PFSK-1 (cell line): ENCODE measurements at regions not wholly inside any gene's neighbourhood (a gene's known extent, or its start where the extent isn't known, plus 50 kb on each side); places are given as distances from the start of the nearest gene placed in this dataset.

ENCODE experiments used
- FOXP2 ChIP-seq: optimal IDR thresholded peaks from 2 replicates; pipeline ENCODE3; 2011; ENCODE audit warnings: borderline replicate concordance, control low read depth, inconsistent platforms; ENCODE audit not compliant: insufficient read depth; ENCODE audit errors: extremely low read length, extremely low read depth
- POLR2AphosphoS5 ChIP-seq: IDR thresholded peaks from 2 replicates; pipeline ENCODE4 v1.6.1; 2012; ENCODE audit warnings: low read depth, mild to moderate bottlenecking, control low read depth, low read length, moderate library complexity
- REST ChIP-seq, 2 experiments: IDR thresholded peaks; 2 replicates each; pipeline versions ENCODE4 v1.6.1 to v1.8.0; 2011 to 2012; ENCODE audit warnings: low read depth in 2 of 2, low read length in 2 of 2, control low read depth in 1 of 2, inconsistent platforms in 1 of 2, mild to moderate bottlenecking in 1 of 2, moderate library complexity in 1 of 2; ENCODE audit not compliant: insufficient read depth in 1 of 2
- SIN3A ChIP-seq: IDR thresholded peaks from 2 replicates; pipeline ENCODE4 v1.6.1; 2012; ENCODE audit warnings: mild to moderate bottlenecking, low read length, moderate library complexity, borderline replicate concordance; ENCODE audit not compliant: insufficient read depth
- TAF1 ChIP-seq: IDR thresholded peaks from 2 replicates; pipeline ENCODE4 v1.6.1; 2012; ENCODE audit warnings: low read length, control low read depth, borderline replicate concordance; ENCODE audit not compliant: insufficient read depth

GRCh38 chr1:181345146-181345545 is 138.2 kb upstream of the CACNA1E start:
- TF ChIP-seq POLR2AphosphoS5 (no peak), SIN3A (no peak), REST (IDR thresholded peaks at IDR 0.05; ENCODE audit: insufficient read depth in 1 of 2, low read depth in 2 of 2, low read length in 2 of 2) (no peak), FOXP2 (no peak), TAF1 (no peak)

- TF ChIP-seq SIN3A: no peak
- TF ChIP-seq TAF1: no peak
- no peak for TF ChIP-seq FOXP2
- no peak for TF ChIP-seq POLR2AphosphoS5
Measured at GRCh38 chr1:181347495-181348390, 135.6 kb upstream of the CACNA1E start.

GRCh38 chr1:181349512-181349911 is 133.8 kb upstream of the CACNA1E start:
- TF ChIP-seq REST (IDR thresholded peaks at IDR 0.05; ENCODE audit: insufficient read depth in 1 of 2, low read depth in 2 of 2, low read length in 2 of 2) (no peak), TAF1 (no peak), FOXP2 (no peak), POLR2AphosphoS5 (no peak)

- TF ChIP-seq FOXP2 (no peak), TAF1 (no peak), REST (IDR thresholded peaks at IDR 0.05; ENCODE audit: insufficient read depth in 1 of 2, low read depth in 2 of 2, low read length in 2 of 2) (no peak), SIN3A (no peak), POLR2AphosphoS5 (no peak)
Measured at GRCh38 chr1:181350131-181350530, 133.2 kb upstream of the CACNA1E start.

- TF ChIP-seq REST (IDR thresholded peaks at IDR 0.05; ENCODE audit: insufficient read depth in 1 of 2, low read depth in 2 of 2, low read length in 2 of 2) (no peak), SIN3A (no peak), POLR2AphosphoS5 (no peak)
Measured at GRCh38 chr1:181351740-181352139, 131.6 kb upstream of the CACNA1E start.
